NCI-H1694 treated with DMSO at 0.1 percent for 48 hours (cell line): ENCODE measurements at regions not wholly inside any gene's neighbourhood (a gene's known extent, or its start where the extent isn't known, plus 50 kb on each side); places are given as distances from the start of the nearest gene placed in this dataset.

Experiments
- DNase-seq: peaks from one replicate; lab custom pipeline; 2025; lab: John Stamatoyannopoulos, UW

- no peak for DNase-seq
Measured at GRCh38 chr10:62709200-62709599, 95.3 kb upstream of the ADO start.

- DNase-seq: no peak
Measured at GRCh38 chr10:62710182-62710581, 94.3 kb upstream of the ADO start.

- DNase-seq: no peak
Measured at GRCh38 chr10:62715383-62715782, 89.1 kb upstream of the ADO start.

DNA sequence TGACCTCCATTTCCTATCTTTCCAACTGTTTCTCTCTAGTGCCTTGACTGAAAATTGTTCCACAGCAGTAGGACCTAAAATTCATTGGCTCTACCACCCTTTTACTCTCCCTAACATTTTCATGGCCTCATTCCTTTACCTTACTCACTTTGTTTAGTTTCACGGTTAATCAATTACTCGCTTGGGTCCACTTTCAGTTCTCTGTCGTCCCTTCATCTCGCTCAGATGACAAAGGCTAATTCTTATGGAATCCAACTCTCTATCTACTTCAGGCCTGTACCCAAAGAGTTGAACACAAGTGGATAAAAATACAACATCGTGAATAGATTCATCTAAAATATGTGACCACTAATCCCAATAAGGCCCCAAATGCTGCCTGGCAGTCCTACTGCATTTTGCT is 85.9 kb upstream of the ADO start:
- no peak for DNase-seq

DNA sequence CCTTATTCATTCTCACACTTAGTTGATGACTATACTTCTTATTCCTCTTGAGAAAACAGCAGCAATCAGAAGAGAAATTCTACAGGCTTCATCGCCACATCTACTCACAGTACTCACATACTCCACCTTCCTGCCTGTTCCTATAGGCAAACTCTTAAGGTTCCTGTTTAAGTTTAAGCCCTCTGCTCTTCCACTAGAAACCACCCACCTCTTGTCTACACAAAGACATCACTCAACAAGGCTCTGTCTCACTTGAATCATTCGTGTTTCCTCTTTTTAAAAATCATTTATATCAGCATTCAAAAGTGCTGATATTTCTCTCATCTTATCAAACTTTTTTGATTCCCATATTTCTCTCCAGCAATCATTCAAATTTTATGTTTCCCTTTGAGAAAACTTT is 85.5 kb upstream of the ADO start:
- no peak for DNase-seq

DNA sequence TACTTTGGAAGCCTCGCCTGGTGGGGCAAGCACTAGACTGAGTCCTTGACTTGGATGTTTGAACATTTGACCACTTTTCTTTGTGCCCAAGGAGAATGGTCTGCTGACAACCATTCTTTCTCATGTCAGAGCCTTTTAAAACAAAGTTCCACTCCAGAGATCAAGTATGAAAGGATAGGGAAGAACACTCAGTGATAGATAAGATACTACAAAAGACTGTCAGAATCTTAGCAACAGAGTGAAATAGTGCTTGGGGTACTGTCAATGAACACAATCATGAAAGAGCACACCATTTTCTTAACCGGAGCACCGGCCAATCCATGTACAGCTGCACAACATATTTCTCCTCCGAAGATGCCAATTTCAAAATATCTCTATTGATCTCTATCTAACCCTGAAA is 82.8 kb upstream of the ADO start:
- DNase-seq: no peak

- no peak for DNase-seq
Measured at GRCh38 chr10:62723375-62723774, 81.1 kb upstream of the ADO start.

- no peak for DNase-seq
Measured at GRCh38 chr10:62724465-62724864, 80.1 kb upstream of the ADO start.

DNA sequence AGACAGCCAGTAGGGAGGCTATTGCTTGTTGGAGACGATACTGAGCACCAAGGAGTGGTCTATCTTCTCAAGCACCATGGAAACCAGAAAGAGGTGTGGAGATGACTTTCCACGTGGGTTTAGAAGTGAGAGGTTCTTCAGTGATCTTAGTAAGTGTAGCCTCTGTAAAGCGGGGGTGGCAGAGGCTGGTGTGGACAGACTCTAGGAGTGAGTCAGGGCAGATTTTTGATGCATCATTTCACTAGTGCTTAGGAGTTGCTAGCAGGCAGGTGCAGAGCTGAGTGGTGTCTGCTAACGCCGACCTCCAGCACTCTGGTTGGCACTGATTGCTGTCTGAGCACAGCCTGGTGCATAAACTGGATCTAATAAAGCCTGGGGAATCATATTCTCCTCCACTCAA is 78.4 kb upstream of the ADO start:
- no peak for DNase-seq

DNA sequence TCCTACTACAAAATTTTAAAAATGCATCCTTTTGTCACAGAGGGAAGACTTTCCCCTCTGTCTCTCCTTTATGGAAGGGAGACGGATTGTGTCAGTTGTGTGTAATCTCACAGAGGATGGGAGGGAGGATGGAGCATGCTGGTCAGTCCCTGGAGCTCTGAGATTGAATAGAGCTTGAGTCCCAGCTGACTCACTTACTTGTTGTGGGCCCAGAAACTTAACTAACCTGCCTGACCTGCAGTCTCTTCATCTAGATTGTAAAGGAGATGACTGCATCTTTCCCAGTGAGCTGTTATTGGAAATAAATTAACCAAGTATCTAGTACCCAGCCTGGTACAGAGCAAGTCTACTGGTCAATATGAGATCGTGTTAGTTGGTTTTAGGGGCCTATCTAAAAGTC is 77.9 kb upstream of the ADO start:
- no peak for DNase-seq

DNA sequence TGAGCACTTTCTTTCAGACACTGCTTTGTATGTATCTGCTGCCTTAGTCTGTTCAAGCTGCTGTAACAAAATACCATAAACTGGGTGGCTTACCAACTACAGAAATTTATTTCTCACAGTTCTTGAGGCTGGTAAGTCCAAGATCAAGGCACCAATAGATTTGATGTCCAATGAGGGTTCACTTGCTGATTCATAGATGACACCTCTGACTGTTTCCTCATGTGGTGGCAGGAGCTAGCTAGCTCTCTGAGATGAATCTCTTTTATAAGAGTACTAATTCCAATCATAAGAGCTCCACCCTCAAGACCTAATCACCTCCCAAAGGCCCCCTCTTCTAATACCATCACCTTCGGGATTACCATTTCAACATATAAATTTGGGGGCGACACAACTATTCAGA is 76.6 kb upstream of the ADO start:
- no peak for DNase-seq

- no peak for DNase-seq
Measured at GRCh38 chr10:62728479-62728878, 76.0 kb upstream of the ADO start.

DNA sequence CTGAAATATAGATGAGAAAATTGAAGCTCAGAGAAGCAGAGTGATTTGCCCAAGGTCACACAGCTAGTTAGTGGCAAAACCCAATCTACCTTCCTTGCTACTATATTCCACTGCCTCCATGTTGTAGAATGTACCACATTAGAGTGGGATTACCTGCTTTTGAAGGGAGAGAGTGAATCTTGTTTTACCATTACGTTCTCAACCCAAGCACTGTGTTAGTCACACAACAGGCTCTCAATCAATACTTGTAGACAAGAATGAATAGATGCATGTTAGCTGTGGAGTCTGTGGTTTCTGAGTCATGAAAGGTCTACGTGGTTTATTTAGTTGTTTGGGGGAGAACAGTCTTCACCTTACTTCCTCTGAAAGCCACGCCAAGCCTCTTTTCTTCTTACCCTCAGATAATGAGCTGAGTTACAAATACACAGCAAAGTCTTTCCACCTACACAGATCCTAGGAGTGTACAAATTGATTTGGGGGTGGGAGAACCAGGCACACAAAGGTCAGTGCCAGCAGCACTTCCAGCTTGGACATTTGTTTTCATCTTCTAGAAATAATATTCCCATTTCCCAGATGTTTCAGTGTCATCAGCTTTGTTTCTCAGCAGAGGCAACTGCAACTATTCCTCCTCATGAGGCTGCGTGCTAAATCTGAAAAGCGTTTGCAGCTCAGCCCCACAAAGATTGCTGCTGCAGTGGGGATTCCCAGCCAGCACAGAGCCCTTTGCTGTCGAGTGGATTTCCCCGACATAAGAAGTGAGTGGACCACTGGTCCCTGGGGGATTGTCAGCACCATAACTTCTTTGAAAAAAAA is 71.5 kb upstream of the ADO start:
- DNase-seq: no peak

DNA sequence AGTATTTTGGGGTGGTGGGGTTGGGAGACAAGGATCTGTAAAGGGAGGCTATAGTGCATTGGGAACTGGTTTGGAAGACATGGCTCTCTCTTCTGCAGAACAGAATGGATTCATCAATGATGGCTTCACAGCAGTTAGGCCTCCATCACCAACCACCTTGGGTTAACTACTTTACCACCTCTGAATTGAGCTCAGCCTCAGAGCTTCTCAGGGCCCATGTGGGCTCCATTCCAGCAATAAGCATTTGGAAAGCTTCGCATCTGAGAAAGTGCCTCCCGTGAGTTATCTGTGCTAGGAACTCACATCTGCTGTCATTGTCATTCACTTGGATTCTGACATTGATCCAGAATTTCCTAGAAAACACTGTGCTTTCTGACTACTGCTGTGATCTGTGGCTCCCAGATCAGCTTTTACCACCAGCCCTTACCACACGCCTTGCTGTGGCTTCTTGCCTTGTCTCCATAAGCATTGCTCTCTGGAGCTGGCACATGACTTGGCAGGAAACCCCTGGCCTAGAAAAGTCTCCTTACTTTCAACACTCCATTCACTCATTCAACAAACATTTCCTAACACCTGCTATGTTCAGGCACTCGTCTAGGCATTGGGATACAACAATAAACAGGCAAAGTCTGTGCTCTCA is 70.7 kb upstream of the ADO start:
- no peak for DNase-seq

- DNase-seq: no peak
Measured at GRCh38 chr10:62734781-62735463, 69.6 kb upstream of the ADO start.

- DNase-seq: no peak
Measured at GRCh38 chr10:62735464-62736167, 68.9 kb upstream of the ADO start.

DNA sequence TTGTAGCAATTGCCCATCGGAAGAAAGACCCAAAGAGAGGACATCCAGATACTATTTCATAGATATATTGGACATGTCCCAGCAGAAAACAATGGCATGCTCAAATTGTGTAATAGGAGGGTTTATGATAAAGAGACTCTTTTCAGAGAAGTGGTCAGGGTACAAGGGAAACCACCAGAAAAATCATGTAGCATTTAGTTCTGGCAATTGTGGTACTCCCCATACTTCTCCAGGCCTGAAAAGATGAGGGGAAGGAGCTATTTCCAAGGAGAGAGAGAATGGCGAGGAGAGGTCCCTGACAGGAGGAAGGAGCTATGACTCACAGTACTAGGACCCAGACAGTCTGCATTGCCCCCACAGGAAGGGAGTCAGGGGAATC is 68.4 kb upstream of the ADO start:
- DNase-seq: no peak

GRCh38 chr10:62738916-62739315 is 65.6 kb upstream of the ADO start:
- no peak for DNase-seq

GRCh38 chr10:62740885-62741745 is 63.4 kb upstream of the ADO start:
- DNase-seq: no peak

GRCh38 chr10:62741996-62742395 is 62.5 kb upstream of the ADO start:
- DNase-seq: no peak

GRCh38 chr10:62742536-62743061 is 61.9 kb upstream of the ADO start:
- DNase-seq: no peak
